ENCODE measurements at regions not wholly inside any gene's neighbourhood (a gene's known extent, or its start where the extent isn't known, plus 50 kb on each side); places are given as distances from the start of the nearest gene placed in this dataset.

GRCh38 chr12:60071759-60072191, 475.9 kb downstream of the SLC16A7 start:
- POLR2A ChIA-PET: no interaction called here
- Histone ChIP-seq H3K36me3 (ENCODE audit: control insufficient read depth in 2 of 2, insufficient read depth in 1 of 2, low read length in 2 of 2) (no peaks in the 10 kb centered on the region), H3K4me1 (ENCODE audit: control insufficient read depth, insufficient read depth, low read length) (no peaks in the 10 kb centered on the region), H3K4me3 (ENCODE audit: low read depth, low read length) (no peak overlapping the region), H3K27ac (ENCODE audit: extremely low read depth, low read depth, low read length) (no peak overlapping the region), H3K9me3 (ENCODE audit: control insufficient read depth, insufficient read depth, low read depth, low read length) (no peaks in the 10 kb centered on the region)
- CTCF ChIA-PET: no interaction called here
- no peak for TF ChIP-seq BCL11A (tag by site-specific recombination; IDR thresholded peaks at IDR 0.05; ENCODE audit: low read depth)
- TF ChIP-seq ZNF214 (tag by site-specific recombination; IDR thresholded peaks at IDR 0.05; ENCODE audit: borderline replicate concordance): no peak
- no peak for TF ChIP-seq ZSCAN18 (tag by site-specific recombination; IDR thresholded peaks at IDR 0.05)
- no peak for TF ChIP-seq ZNF530 (tag by site-specific recombination; IDR thresholded peaks at IDR 0.05; ENCODE audit: low read depth)
- no peak for TF ChIP-seq ZNF660 (tag by site-specific recombination; IDR thresholded peaks at IDR 0.05)
- no peak for TF ChIP-seq ZNF488 (tag by site-specific recombination; IDR thresholded peaks at IDR 0.05)
- TF ChIP-seq ZFHX2 (tag by site-specific recombination; conservative IDR thresholded peaks at IDR 0.05): no peak
- TF ChIP-seq ZNF155 (tag by site-specific recombination; IDR thresholded peaks at IDR 0.05): no peak
- TF ChIP-seq ZNF157 (tag by site-specific recombination; IDR thresholded peaks at IDR 0.05): no peak
- TF ChIP-seq ZNF510 (tag by site-specific recombination; IDR thresholded peaks at IDR 0.05; ENCODE audit: insufficient replicate concordance): no peak
- TF ChIP-seq ZNF350 (tag by site-specific recombination; IDR thresholded peaks at IDR 0.05): no peak
- TF ChIP-seq KLF9 (tag by site-specific recombination; IDR thresholded peaks at IDR 0.05; ENCODE audit: low read depth): no peak
- no peak for TF ChIP-seq ZNF280C (tag by site-specific recombination; IDR thresholded peaks at IDR 0.05)

GRCh38 chr12:60072911-60073310, 477.1 kb downstream of the SLC16A7 start:
- POLR2A ChIA-PET: no interaction called here
- no peak overlapping the region for H3K4me3 ChIP-seq (ENCODE audit: low read depth, low read length)
- H3K4me1 ChIP-seq (ENCODE audit: control insufficient read depth, insufficient read depth, low read length): no peaks in the 10 kb centered on the region
- TF ChIP-seq SETDB1 (IDR thresholded peaks at IDR 0.05; ENCODE audit: insufficient read length, low read length): no peak
- no peaks in the 10 kb centered on the region for H3K36me3 ChIP-seq (ENCODE audit: control insufficient read depth in 2 of 2, insufficient read depth in 1 of 2, low read length in 2 of 2)
- H3K27ac ChIP-seq (ENCODE audit: extremely low read depth, low read depth, low read length): no peak overlapping the region
- CTCF ChIA-PET: no interaction called here
- no peaks in the 10 kb centered on the region for H3K9me3 ChIP-seq (ENCODE audit: control insufficient read depth, insufficient read depth, low read depth, low read length)

- CTCF ChIA-PET: no interaction called here
- H3K9me3 ChIP-seq (ENCODE audit: control insufficient read depth, insufficient read depth, low read depth, low read length): no peaks in the 10 kb centered on the region
- no peak overlapping the region for H3K27ac ChIP-seq (ENCODE audit: extremely low read depth, low read depth, low read length)
- no peaks in the 10 kb centered on the region for H3K4me1 ChIP-seq (ENCODE audit: control insufficient read depth, insufficient read depth, low read length)
- no peak overlapping the region for H3K4me3 ChIP-seq (ENCODE audit: low read depth, low read length)
- H3K36me3 ChIP-seq (ENCODE audit: control insufficient read depth in 2 of 2, insufficient read depth in 1 of 2, low read length in 2 of 2): no peaks in the 10 kb centered on the region
- POLR2A ChIA-PET: no interaction called here
- TF ChIP-seq SP2 (tag by site-specific recombination; IDR thresholded peaks at IDR 0.05) (no peak), ZNF350 (tag by site-specific recombination; IDR thresholded peaks at IDR 0.05) (no peak), ATF2 (tag by site-specific recombination; IDR thresholded peaks at IDR 0.05; ENCODE audit: low read depth) (no peak), ZBTB48 (tag by site-specific recombination; IDR thresholded peaks at IDR 0.05) (no peak), KLF7 (tag by site-specific recombination; IDR thresholded peaks at IDR 0.05; ENCODE audit: borderline replicate concordance) (no peak), ZNF433 (tag by site-specific recombination; IDR thresholded peaks at IDR 0.05; ENCODE audit: low read depth) (no peak), ZNF529 (tag by site-specific recombination; IDR thresholded peaks at IDR 0.05; ENCODE audit: insufficient replicate concordance) (no peak), CTCF (tag by site-specific recombination; IDR thresholded peaks at IDR 0.05) (no peak), GLI2 (tag by site-specific recombination; IDR thresholded peaks at IDR 0.05; ENCODE audit: borderline replicate concordance, low read depth) (no peak), SCRT2 (tag by site-specific recombination; IDR thresholded peaks at IDR 0.05) (no peak), ZNF677 (tag by site-specific recombination; IDR thresholded peaks at IDR 0.05) (no peak)
Observed at GRCh38 chr12:60075091-60075490, 479.3 kb downstream of the SLC16A7 start.

Measured in HEK293 (cell line).